H9 (cell line): ENCODE measurements at regions not wholly inside any gene's neighbourhood (a gene's known extent, or its start where the extent isn't known, plus 50 kb on each side); places are given as distances from the start of the nearest gene placed in this dataset.

Source experiments
- DNase-seq: peaks from one replicate; pipeline ENCODE4 v3.0.0-alpha.2; 2017
- H2AFZ ChIP-seq: one replicate; pipeline ENCODE4 v1.6.1; 2013; ENCODE audit warnings: mild to moderate bottlenecking, low read length, control low read depth, moderate library complexity
- H2AK5ac ChIP-seq: 2 replicates; pipeline ENCODE4 v1.6.1; 2013; ENCODE audit warnings: low read length, control low read depth, mixed read lengths; ENCODE audit not compliant: insufficient read length
- H2BK120ac ChIP-seq: one replicate; pipeline ENCODE4 v1.6.1; 2013; ENCODE audit warnings: low read depth, mild to moderate bottlenecking, low read length, control low read depth, inconsistent platforms; ENCODE audit not compliant: poor library complexity, severe bottlenecking
- H2BK12ac ChIP-seq: 2 replicates; pipeline ENCODE4 v1.6.1; 2013; ENCODE audit warnings: low read length, control low read depth, mixed read lengths, low read depth; ENCODE audit not compliant: insufficient read length
- H2BK15ac ChIP-seq: 2 replicates; pipeline ENCODE4 v1.6.1; 2013; ENCODE audit warnings: low read depth, low read length, control low read depth
- H2BK20ac ChIP-seq: one replicate; pipeline ENCODE4 v1.6.1; 2013; ENCODE audit warnings: low read depth, mild to moderate bottlenecking, low read length, control low read depth, inconsistent platforms; ENCODE audit not compliant: poor library complexity, severe bottlenecking
- H2BK5ac ChIP-seq: 2 replicates; pipeline ENCODE4 v1.6.1; 2013; ENCODE audit warnings: low read length, control low read depth, mixed read lengths; ENCODE audit not compliant: insufficient read length
- H3K14ac ChIP-seq: 2 replicates; pipeline ENCODE4 v1.6.1; 2013; ENCODE audit warnings: low read length, control low read depth; ENCODE audit not compliant: insufficient read depth
- H3K18ac ChIP-seq: 2 replicates; pipeline ENCODE4 v1.6.1; 2013; ENCODE audit warnings: low read depth, mild to moderate bottlenecking, mixed read lengths, low read length, control low read depth; ENCODE audit not compliant: insufficient read length
- H3K23ac ChIP-seq: 2 replicates; pipeline ENCODE4 v1.6.1; 2013; ENCODE audit warnings: low read length, control low read depth, mixed read lengths, low read depth; ENCODE audit not compliant: insufficient read length
- H3K23me2 ChIP-seq: 2 replicates; pipeline ENCODE4 v1.6.1; 2013; ENCODE audit warnings: low read depth, mild to moderate bottlenecking, mixed read lengths, low read length, control low read depth; ENCODE audit not compliant: insufficient read length, poor library complexity, severe bottlenecking
- H3K27ac ChIP-seq: 2 replicates; pipeline ENCODE4 v1.5.1; 2013; ENCODE audit warnings: low read length, control low read depth, mixed read lengths, low read depth; ENCODE audit not compliant: insufficient read length
- H3K27me3 ChIP-seq: 2 replicates; pipeline ENCODE4 v1.6.1; 2013; ENCODE audit warnings: low read length, control low read depth, inconsistent platforms; ENCODE audit not compliant: insufficient read depth
- H3K4ac ChIP-seq: 2 replicates; pipeline ENCODE4 v1.6.1; 2013; ENCODE audit warnings: low read depth, mild to moderate bottlenecking, control low read depth, inconsistent platforms, low read length, moderate library complexity
- H3K4me1 ChIP-seq: 2 replicates; pipeline ENCODE4 v1.6.1; 2013; ENCODE audit warnings: low read length, control low read depth, inconsistent platforms; ENCODE audit not compliant: insufficient read depth
- H3K4me2 ChIP-seq: 2 replicates; pipeline ENCODE4 v1.6.1; 2013; ENCODE audit warnings: low read length, control low read depth, mixed read lengths; ENCODE audit not compliant: insufficient read length, insufficient read depth
- H3K56ac ChIP-seq: 2 replicates; pipeline ENCODE4 v1.6.1; 2013; ENCODE audit warnings: low read depth, mild to moderate bottlenecking, mixed read lengths, low read length, control low read depth; ENCODE audit not compliant: insufficient read length
- H3K79me1 ChIP-seq: 2 replicates; pipeline ENCODE4 v1.6.1; 2013; ENCODE audit warnings: low read depth, mild to moderate bottlenecking, moderate library complexity, low read length, control low read depth, inconsistent platforms; ENCODE audit not compliant: insufficient read depth, poor library complexity, severe bottlenecking
- H3K79me2 ChIP-seq: 2 replicates; pipeline ENCODE4 v1.6.1; 2013; ENCODE audit warnings: low read length, control low read depth, inconsistent platforms; ENCODE audit not compliant: insufficient read depth
- H3K9ac ChIP-seq: 2 replicates; pipeline ENCODE4 v1.6.1; 2013; ENCODE audit warnings: low read length, control low read depth, mixed read lengths; ENCODE audit not compliant: insufficient read length; ENCODE audit errors: extremely low read depth
- H3K9me3 ChIP-seq: one replicate; pipeline ENCODE4 v1.6.1; 2013; ENCODE audit warnings: low read depth, low read length, inconsistent platforms; ENCODE audit not compliant: control insufficient read depth
- H3T11ph ChIP-seq: one replicate; pipeline ENCODE4 v1.6.1; 2013; ENCODE audit warnings: mild to moderate bottlenecking, low read length, control low read depth, inconsistent platforms
- H4K20me1 ChIP-seq: one replicate; pipeline ENCODE4 v1.6.1; 2013; ENCODE audit not compliant: control insufficient read depth, insufficient read length, insufficient read depth
- H4K5ac ChIP-seq: 2 replicates; pipeline ENCODE4 v1.6.1; 2013; ENCODE audit warnings: low read depth, mild to moderate bottlenecking, mixed read lengths, low read length, control low read depth; ENCODE audit not compliant: insufficient read length
- H4K8ac ChIP-seq: replicated peaks from 2 replicates; pipeline ENCODE4 v1.6.1; 2013; ENCODE audit warnings: low read length, control low read depth, mixed read lengths, low read depth; ENCODE audit not compliant: insufficient read length
- H4K91ac ChIP-seq: 2 replicates; pipeline ENCODE4 v1.6.1; 2013; ENCODE audit warnings: low read depth, mild to moderate bottlenecking, moderate library complexity, mixed read lengths, low read length, control low read depth; ENCODE audit not compliant: insufficient read length
- H3K27ac Mint-ChIP-seq, 3 experiments: 2 replicates in 2 of 3; 3 replicates in 1 of 3; pipeline ENCODE4 v1.8.0; 2020 to 2021; ENCODE audit warnings: mixed read lengths in 3 of 3, mild to moderate bottlenecking in 1 of 3, moderate library complexity in 1 of 3
- H3K27me3 Mint-ChIP-seq: 2 replicates; pipeline ENCODE4 v1.8.0; 2021; ENCODE audit warnings: low read depth, mild to moderate bottlenecking, moderate library complexity, mixed read lengths
- H3K36me3 Mint-ChIP-seq, 3 experiments: 2 replicates in 2 of 3; 3 replicates in 1 of 3; pipeline ENCODE4 v1.8.0; 2020 to 2021; ENCODE audit warnings: low read depth in 3 of 3, mixed read lengths in 3 of 3; ENCODE audit not compliant: insufficient read depth in 1 of 3
- H3K4me1 Mint-ChIP-seq, 2 experiments: 2 replicates each; pipeline ENCODE4 v1.8.0; 2020; ENCODE audit warnings: mixed read lengths in 2 of 2
- H3K4me3 Mint-ChIP-seq, 2 experiments: 2 replicates in 1 of 2; 3 replicates in 1 of 2; pipeline ENCODE4 v1.8.0; 2020 to 2021; ENCODE audit warnings: mild to moderate bottlenecking in 2 of 2, mixed read lengths in 2 of 2, moderate library complexity in 1 of 2
- H3K9me3 Mint-ChIP-seq, 2 experiments: 2 replicates in 1 of 2; 3 replicates in 1 of 2; pipeline ENCODE4 v1.8.0; 2020; ENCODE audit warnings: mild to moderate bottlenecking in 2 of 2, mixed read lengths in 2 of 2, moderate library complexity in 1 of 2
- CTCF ChIP-seq: fragments of 200-600 bp; sonication (generic); conservative IDR thresholded peaks from 3 replicates; pipeline ENCODE4 v1.8.0; 2021; ENCODE audit warnings: antibody characterized with exemption, mild to moderate bottlenecking
- WGBS: extraction: QIAGEN DNeasy Blood & Tissue Kit; methylation state at CpG from one replicate; pipeline ENCODE4 v1.1.7; 2013; ENCODE audit warnings: missing lambda C conversion rate, low lambda C conversion rate, mixed read lengths; ENCODE audit not compliant: insufficient read length; ENCODE audit errors: extremely low coverage; 5-methylcytosine and 5-hydroxymethylcytosine counted together

- H3K4me1 Mint-ChIP-seq = no peaks in the 10 kb centered on the region
- no peak overlapping the region for H4K5ac ChIP-seq
- H2BK120ac ChIP-seq = no peak overlapping the region
- H3K56ac ChIP-seq = no peak overlapping the region
- no peak overlapping the region for H4K8ac ChIP-seq
- no peak overlapping the region for H3K27ac ChIP-seq
- H3K27me3 Mint-ChIP-seq = no peaks in the 10 kb centered on the region; the same call in 1 of the 2 replicates
- H2BK12ac ChIP-seq = no peak overlapping the region
- no peaks in the 10 kb centered on the region for H3K23me2 ChIP-seq
- H3T11ph ChIP-seq = no peak overlapping the region
- TF ChIP-seq CTCF = no peak
- no peaks in the 10 kb centered on the region for H3K27me3 ChIP-seq
- H3K36me3 Mint-ChIP-seq = peaks cover 0 to 2% (median 0%) of the 10 kb centered on the region in 3 experiments; a peak in 2 of 7 replicates
- peaks cover 0 to 2% of the 10 kb centered on the region in 2 experiments; a peak in 4 of 5 replicates for H3K9me3 Mint-ChIP-seq
- H3K4me1 ChIP-seq = no peaks in the 10 kb centered on the region
- no peak overlapping the region for H3K4me2 ChIP-seq
- no peak overlapping the region for H2BK5ac ChIP-seq
- H3K79me2 ChIP-seq = no peaks in the 10 kb centered on the region
- no peak overlapping the region for H4K91ac ChIP-seq
- H3K4me3 Mint-ChIP-seq = no peak overlapping the region
- no peak overlapping the region for H2AFZ ChIP-seq
- H3K14ac ChIP-seq = no peak overlapping the region
- H3K9me3 ChIP-seq = no peaks in the 10 kb centered on the region
- no peak overlapping the region for H3K18ac ChIP-seq
- no peak for DNase-seq
- no peak overlapping the region for H3K27ac Mint-ChIP-seq
- H2BK20ac ChIP-seq = no peak overlapping the region
- H2BK15ac ChIP-seq = no peak overlapping the region
- no peak overlapping the region for H3K4ac ChIP-seq
- no peaks in the 10 kb centered on the region for H4K20me1 ChIP-seq
- no peak overlapping the region for H3K9ac ChIP-seq
- H2AK5ac ChIP-seq = no peak overlapping the region
- no CpG with 5 or more reads among the region's 4 CpGs for WGBS
- H3K79me1 ChIP-seq = no peaks in the 10 kb centered on the region
- H3K23ac ChIP-seq = no peak overlapping the region
Measured at GRCh38 chr4:180398564-180398963, 1844.6 kb upstream of the TENM3 start.
